ENCODE measurements at regions not wholly inside any gene's neighbourhood (a gene's known extent, or its start where the extent isn't known, plus 50 kb on each side); places are given as distances from the start of the nearest gene placed in this dataset.
"Not testable (repeated sequence)": the region's sequence is repeated elsewhere in the genome, so short reads cannot be mapped to it uniquely, and the experiment has no call there.

- Histone ChIP-seq H3K4me1 (ENCODE audit: control insufficient read depth in 5 of 5, insufficient read depth in 5 of 5, low read length in 5 of 5) (no peaks in the 10 kb centered on the region), H3K9me3 (ENCODE audit: control insufficient read depth in 4 of 4, insufficient read depth in 3 of 4, low read length in 3 of 4) (peaks cover 0 to 16% (median 0%) of the 10 kb centered on the region in 4 donors), H3K9ac (ENCODE audit: insufficient read depth in 1 of 2, low read length in 2 of 2) (no peak overlapping the region), H3K27ac (ENCODE audit: low read depth in 1 of 2, low read length in 1 of 2) (no peak overlapping the region), H3K4me3 (no peak overlapping the region), H3K36me3 (ENCODE audit: control insufficient read depth in 4 of 4, insufficient read depth in 4 of 4, low read length in 4 of 4) (no peaks in the 10 kb centered on the region), H3K27me3 (ENCODE audit: control insufficient read depth in 3 of 3, insufficient read depth in 3 of 3, low read length in 2 of 3) (no peaks in the 10 kb centered on the region)
- ATAC-seq (ENCODE audit: insufficient read depth, low FRiP score) (no peak), DNase-seq (no peak)
- 81 to 86% methylated on average over 28 of the region's 28 CpGs for WGBS, 2 donors
- no peak for TF ChIP-seq CTCF (IDR thresholded peaks at IDR 0.05; ENCODE audit: control extremely low read depth, extremely low read depth)
Measured at GRCh38 chr4:3634894-3635820, 102.9 kb upstream of the LRPAP1 start.

GRCh38 chr4:3634281-3634857 is 102.1 kb upstream of the LRPAP1 start:
- WGBS, 2 donors: 87 to 96% methylated on average over 17 of the region's 17 CpGs
- no peak overlapping the region for H3K4me3 ChIP-seq
- TF ChIP-seq CTCF (IDR thresholded peaks at IDR 0.05; ENCODE audit: control extremely low read depth, extremely low read depth): no peak

GRCh38 chr4:3633277-3633676 is 101.1 kb upstream of the LRPAP1 start:
- peaks cover 0 to 20% (median 0%) of the 10 kb centered on the region in 4 donors for H3K9me3 ChIP-seq (ENCODE audit: control insufficient read depth in 4 of 4, insufficient read depth in 3 of 4, low read length in 3 of 4)
- H3K27ac ChIP-seq (ENCODE audit: low read depth in 1 of 2, low read length in 1 of 2); H3K4me1 ChIP-seq (ENCODE audit: control insufficient read depth in 5 of 5, insufficient read depth in 5 of 5, low read length in 5 of 5); H3K27me3 ChIP-seq (ENCODE audit: control insufficient read depth in 3 of 3, insufficient read depth in 3 of 3, low read length in 2 of 3); H3K4me3 ChIP-seq; H3K36me3 ChIP-seq (ENCODE audit: control insufficient read depth in 4 of 4, insufficient read depth in 4 of 4, low read length in 4 of 4); ATAC-seq (ENCODE audit: insufficient read depth, low FRiP score); DNase-seq; H3K9ac ChIP-seq (ENCODE audit: insufficient read depth in 1 of 2, low read length in 2 of 2): not testable (repeated sequence)
- 91 to 93% methylated on average over 9 to 10 of the region's 10 CpGs for WGBS, 2 donors

More at GRCh38 chr4:3634281-3634857, 102.1 kb upstream of the LRPAP1 start:
- no peak overlapping the region for H3K27ac ChIP-seq (ENCODE audit: low read depth in 1 of 2, low read length in 1 of 2)
- no peaks in the 10 kb centered on the region for H3K36me3 ChIP-seq (ENCODE audit: control insufficient read depth in 4 of 4, insufficient read depth in 4 of 4, low read length in 4 of 4)
- H3K27me3 ChIP-seq (ENCODE audit: control insufficient read depth in 3 of 3, insufficient read depth in 3 of 3, low read length in 2 of 3): no peaks in the 10 kb centered on the region
- DNase-seq (no peak), ATAC-seq (ENCODE audit: insufficient read depth, low FRiP score) (no peak)
- no peaks in the 10 kb centered on the region for H3K4me1 ChIP-seq (ENCODE audit: control insufficient read depth in 5 of 5, insufficient read depth in 5 of 5, low read length in 5 of 5)
- H3K9me3 ChIP-seq (ENCODE audit: control insufficient read depth in 4 of 4, insufficient read depth in 3 of 4, low read length in 3 of 4): peaks cover 0 to 16% (median 0%) of the 10 kb centered on the region in 4 donors
- no peak overlapping the region for H3K9ac ChIP-seq (ENCODE audit: insufficient read depth in 1 of 2, low read length in 2 of 2)

- peaks cover 0 to 20% (median 0%) of the 10 kb centered on the region in 4 donors for H3K9me3 ChIP-seq (ENCODE audit: control insufficient read depth in 4 of 4, insufficient read depth in 3 of 4, low read length in 3 of 4)
- H3K27me3 ChIP-seq (ENCODE audit: control insufficient read depth in 3 of 3, insufficient read depth in 3 of 3, low read length in 2 of 3); H3K36me3 ChIP-seq (ENCODE audit: control insufficient read depth in 4 of 4, insufficient read depth in 4 of 4, low read length in 4 of 4); ATAC-seq (ENCODE audit: insufficient read depth, low FRiP score); DNase-seq; H3K9ac ChIP-seq (ENCODE audit: insufficient read depth in 1 of 2, low read length in 2 of 2); H3K4me3 ChIP-seq; H3K27ac ChIP-seq (ENCODE audit: low read depth in 1 of 2, low read length in 1 of 2); H3K4me1 ChIP-seq (ENCODE audit: control insufficient read depth in 5 of 5, insufficient read depth in 5 of 5, low read length in 5 of 5): not testable (repeated sequence)
- WGBS, 2 donors: 92 to 98% methylated on average over 18 of the region's 18 CpGs
Measured at GRCh38 chr4:3632794-3633193, 100.6 kb upstream of the LRPAP1 start.

- H3K4me3 ChIP-seq; H3K4me1 ChIP-seq (ENCODE audit: control insufficient read depth in 5 of 5, insufficient read depth in 5 of 5, low read length in 5 of 5); H3K27me3 ChIP-seq (ENCODE audit: control insufficient read depth in 3 of 3, insufficient read depth in 3 of 3, low read length in 2 of 3); H3K27ac ChIP-seq (ENCODE audit: low read depth in 1 of 2, low read length in 1 of 2); H3K36me3 ChIP-seq (ENCODE audit: control insufficient read depth in 4 of 4, insufficient read depth in 4 of 4, low read length in 4 of 4); ATAC-seq (ENCODE audit: insufficient read depth, low FRiP score); H3K9ac ChIP-seq (ENCODE audit: insufficient read depth in 1 of 2, low read length in 2 of 2); DNase-seq: not testable (repeated sequence)
- 76 to 81% methylated on average over 21 of the region's 21 CpGs for WGBS, 2 donors
- H3K9me3 ChIP-seq (ENCODE audit: control insufficient read depth in 4 of 4, insufficient read depth in 3 of 4, low read length in 3 of 4): peaks cover 0 to 16% (median 0%) of the 10 kb centered on the region in 4 donors
Measured at GRCh38 chr4:3631544-3632266, 99.5 kb upstream of the LRPAP1 start.
